ENCODE measurements at regions not wholly inside any gene's neighbourhood (a gene's known extent, or its start where the extent isn't known, plus 50 kb on each side); places are given as distances from the start of the nearest gene placed in this dataset.
"Not testable (repeated sequence)": the region's sequence is repeated elsewhere in the genome, so short reads cannot be mapped to it uniquely, and the experiment has no call there.

DNA sequence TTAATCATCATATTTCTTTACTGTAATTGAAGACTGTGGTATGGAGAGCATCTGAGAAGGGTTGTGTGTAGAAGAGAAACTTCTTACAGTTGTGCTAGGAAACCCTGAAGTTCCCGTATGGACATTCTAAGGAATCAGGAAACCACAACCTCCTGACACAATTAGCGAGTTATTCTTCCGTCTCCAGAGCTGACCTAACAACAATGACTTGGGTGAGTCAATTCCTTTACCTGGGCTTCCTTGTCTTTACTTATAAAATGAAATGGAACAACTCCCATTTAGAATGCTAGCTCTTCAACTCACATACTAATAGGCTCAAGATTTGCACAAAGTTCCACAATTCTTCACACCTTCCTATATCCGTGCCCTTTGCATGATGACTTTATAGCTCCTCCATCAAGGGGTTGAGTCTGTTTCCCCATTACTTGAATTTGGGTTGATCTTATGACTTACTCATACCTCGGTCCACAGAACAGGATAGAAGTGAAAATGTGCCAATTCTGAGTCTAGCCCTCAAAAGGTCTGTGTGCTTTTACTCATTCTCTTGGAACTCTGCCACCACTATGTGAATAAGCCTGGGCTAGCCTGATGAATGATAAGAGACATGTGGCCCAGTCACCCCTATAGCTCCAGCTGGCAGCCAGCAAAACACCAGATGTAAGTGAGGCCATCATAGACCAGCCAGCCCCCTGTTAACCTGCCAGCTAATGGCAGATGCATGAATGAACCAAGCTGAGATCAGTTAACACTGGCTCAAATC is 459.4 kb downstream of the ETNK1 start:
- DNase-seq (ENCODE audit: low spot score): no peak

DNA sequence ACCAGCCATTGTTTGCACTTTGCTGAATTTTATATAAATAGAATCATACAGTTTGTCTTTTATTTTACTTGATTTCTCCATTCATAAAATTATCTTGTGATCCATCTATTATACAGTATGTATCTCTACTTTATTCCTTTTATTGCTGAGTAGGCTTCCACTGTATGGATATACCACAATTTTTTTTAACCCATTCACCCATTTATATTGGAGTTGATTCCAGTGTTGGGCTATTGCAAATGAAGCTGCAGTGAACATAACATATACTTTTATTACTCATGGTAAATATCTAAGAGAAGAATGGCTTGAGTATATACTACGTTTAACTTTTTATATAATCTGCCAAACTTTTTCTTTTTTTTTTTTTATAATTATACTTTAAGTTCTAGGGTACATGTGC is 463.6 kb downstream of the ETNK1 start:
- DNase-seq (ENCODE audit: low spot score): no peak

GRCh38 chr12:23093488-23093887 is 468.5 kb downstream of the ETNK1 start:
- DNase-seq (ENCODE audit: low spot score): no peak

DNA sequence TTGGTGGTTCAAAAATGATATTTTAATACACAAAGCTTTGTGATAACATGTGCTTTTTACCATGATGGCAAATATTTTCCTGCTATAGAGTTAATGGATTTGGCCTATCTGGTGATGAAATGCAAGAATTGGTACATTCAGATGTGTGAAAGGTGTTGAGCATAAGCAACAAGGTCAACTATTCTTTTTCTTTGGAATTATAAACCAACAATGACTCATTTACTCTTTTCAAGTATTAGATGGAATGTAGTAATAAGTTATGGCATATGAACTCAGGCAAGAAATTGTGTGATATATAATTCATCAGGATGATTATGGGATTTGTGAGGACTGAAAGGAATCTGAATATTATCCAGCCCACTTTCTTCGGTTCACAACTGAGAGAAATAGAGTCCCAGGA is 471.4 kb downstream of the ETNK1 start:
- no peak for DNase-seq (ENCODE audit: low spot score)

DNA sequence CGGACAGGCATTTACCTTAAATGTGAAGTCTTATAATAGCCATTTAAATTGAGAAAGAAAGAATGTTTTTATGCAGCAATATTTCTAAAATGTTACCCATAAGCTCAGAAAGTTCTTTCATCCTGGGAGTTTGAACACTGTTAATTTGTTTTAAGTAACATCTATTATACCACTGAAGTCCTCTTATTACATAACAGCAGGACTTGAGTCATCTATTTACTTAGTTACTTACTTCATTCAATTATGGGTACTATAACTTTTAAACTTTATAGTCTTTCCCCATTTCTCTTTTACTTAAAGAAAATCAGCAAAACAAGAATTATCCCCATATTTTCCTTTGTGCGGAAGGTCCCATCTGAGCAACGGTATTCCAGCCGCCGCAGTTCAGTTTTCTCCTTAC is 473.1 kb downstream of the ETNK1 start:
- no peak for DNase-seq (ENCODE audit: low spot score)

GRCh38 chr12:23098517-23098916 is 473.5 kb downstream of the ETNK1 start:
- no peak for DNase-seq (ENCODE audit: low spot score)

DNA sequence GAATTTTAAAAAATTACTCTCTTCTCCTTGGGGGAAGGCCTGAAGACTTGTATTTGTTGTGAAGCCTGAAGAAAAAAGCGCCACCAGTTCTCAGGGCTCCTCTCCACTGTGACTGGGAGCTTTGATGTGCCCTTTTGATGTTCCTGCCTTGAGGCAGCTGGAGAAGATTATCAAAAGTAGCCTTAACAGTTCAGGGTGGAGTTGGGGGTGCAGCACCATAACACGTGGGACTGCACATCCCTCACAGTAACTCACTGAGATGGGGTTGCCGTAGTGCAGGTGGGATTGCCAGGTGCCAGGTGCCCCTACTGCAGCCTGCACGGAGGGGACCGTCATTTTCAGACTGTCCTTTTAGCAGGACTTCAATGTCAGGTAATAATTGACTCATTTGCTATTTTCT is 474.1 kb downstream of the ETNK1 start:
- no peak for DNase-seq (ENCODE audit: low spot score)

DNA sequence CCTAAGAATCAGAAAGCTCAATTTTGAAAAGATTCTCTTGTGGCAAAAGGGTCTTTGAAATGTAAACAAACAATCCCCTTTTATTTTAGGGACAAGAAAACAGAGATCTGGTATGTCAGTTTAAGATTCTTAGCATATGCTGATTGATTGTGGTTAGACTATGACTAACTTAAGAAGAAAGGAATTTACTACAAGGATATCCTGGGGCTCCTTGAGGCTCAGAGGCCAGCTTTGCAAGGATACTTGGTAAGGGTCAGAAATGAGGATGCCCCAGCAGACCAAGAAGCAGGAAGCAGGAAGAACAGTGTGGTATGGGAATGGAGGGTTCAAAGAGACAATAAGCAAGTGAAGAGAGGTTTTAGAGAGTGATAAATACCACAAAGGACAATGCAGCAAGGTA is 474.6 kb downstream of the ETNK1 start:
- no peak for DNase-seq (ENCODE audit: low spot score)

DNA sequence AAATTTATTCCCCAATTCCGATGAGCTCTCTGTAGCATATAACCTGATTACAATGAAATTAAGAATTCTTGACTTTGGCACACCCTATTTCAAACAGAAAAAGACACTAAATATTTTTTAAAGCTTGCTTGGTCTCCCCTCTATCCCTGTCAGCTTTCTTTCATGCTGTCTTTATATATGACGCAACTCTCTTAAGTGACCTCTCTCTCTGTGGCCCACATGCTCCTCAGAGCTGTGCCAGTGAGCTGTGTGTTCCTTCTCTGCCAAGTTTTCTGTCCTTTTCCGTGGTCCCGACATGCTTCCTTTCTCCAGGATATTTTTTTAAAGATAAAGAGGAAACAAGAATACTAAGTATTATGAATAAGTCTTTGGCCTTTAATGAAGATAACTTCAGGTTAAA is 484.0 kb downstream of the ETNK1 start:
- no peak for DNase-seq (ENCODE audit: low spot score)

DNA sequence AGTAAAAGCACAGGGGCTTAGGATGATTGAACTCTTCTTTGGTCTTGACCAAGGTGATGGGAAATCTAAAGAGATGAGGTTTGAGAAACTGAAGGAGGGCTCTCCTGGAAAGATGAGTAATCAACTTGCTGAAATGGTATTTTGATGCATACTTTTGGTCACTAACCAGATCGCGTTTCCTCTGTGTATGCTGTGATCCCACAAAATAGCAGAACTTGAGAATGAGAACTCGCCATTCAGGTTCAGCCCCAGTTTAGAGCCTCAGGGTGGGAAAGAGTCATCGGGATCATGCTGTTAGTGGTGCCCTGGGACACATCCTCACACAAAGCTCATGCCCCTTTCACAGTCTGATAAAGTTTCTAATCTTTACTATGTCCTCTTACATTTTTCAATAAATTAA is 488.8 kb downstream of the ETNK1 start:
- no peak for DNase-seq (ENCODE audit: low spot score)

GRCh38 chr12:23115984-23116383 is 491.0 kb downstream of the ETNK1 start:
- DNase-seq (ENCODE audit: low spot score): no peak

DNA sequence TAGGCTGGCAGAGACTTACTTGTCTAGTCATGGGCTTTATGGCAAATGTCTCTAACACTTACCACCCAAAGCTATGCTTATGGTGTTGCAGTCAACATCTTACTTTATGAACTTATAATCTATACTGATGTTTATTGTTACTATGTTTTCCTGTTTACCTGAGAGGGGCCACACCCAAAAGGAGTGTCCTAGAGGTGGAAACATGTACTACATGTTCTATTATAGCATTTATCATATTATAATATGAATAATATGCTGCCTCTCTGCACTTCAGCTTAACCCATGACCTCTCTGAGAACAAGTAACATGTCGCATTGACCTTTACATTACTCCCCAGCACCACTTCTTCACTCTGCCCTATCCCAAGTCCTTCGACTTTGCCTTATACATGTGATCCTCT is 501.8 kb downstream of the ETNK1 start:
- no peak for DNase-seq (ENCODE audit: low spot score)

DNA sequence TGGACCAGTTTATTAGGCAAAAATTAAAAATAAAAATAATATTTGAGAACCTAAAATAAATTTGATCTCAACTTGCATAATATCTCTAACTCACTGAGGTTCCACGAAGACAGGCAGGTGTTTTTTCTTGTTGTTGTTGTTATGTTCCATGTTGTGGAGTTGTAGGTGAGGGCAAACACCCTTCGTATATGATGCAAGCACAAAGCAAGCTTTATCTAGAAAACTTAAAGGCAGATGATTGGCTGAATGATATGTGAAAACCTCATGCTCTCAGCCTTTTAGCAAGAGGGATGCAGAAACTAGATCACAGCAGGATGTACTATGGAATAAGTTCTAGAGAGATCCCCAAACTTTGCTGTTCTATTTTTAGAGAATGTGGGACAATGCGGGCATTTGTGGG is 502.7 kb downstream of the ETNK1 start:
- no peak for DNase-seq (ENCODE audit: low spot score)

GRCh38 chr12:23128462-23128861 is 503.5 kb downstream of the ETNK1 start:
- DNase-seq (ENCODE audit: low spot score): no peak

DNA sequence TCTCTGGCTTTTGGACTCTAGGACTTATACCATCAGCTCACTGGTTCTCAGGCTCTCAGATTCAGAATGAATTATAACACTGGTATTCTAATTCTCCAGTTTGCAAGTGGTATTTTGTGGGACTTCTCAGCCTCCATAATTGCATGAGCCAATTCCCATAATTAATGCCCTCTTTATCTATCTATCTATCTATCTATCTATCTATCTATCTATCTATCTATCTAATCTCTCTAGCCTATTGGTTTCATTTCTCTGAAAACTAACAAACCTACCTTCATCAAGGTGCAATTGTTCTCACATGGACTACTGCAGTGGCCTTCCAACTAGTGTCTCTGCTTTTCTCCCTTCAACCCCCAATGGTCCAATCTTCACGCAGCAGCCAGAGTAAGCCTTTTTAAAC is 507.4 kb downstream of the ETNK1 start:
- DNase-seq (ENCODE audit: low spot score): no peak

GRCh38 chr12:23133471-23133870 is 508.5 kb downstream of the ETNK1 start:
- no peak for DNase-seq (ENCODE audit: low spot score)

DNA sequence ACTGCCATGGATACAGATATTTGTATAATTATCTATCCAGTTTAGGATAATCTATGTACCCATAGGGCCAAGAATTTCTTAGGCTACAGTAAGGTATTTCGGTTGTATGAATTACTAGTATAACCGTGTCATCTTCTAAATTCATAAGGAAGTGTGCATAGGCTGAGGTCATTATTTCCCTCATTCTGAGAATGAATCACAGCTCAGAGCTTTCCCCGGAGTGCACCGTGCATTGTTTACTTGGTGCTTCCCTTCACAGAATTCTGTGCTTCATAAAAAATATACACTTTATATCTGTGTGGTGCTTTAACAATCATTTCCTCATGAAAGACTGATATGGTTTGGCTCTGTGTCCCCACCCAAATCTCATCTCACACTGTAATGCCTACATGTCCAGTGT is 514.1 kb downstream of the ETNK1 start:
- no peak for DNase-seq (ENCODE audit: low spot score)

- DNase-seq (ENCODE audit: low spot score): no peak
Observed at GRCh38 chr12:23140710-23141109, 515.7 kb downstream of the ETNK1 start.

GRCh38 chr12:23141335-23141734 is 516.4 kb downstream of the ETNK1 start:
- DNase-seq (ENCODE audit: low spot score): no peak

- not testable (repeated sequence) for DNase-seq (ENCODE audit: low spot score)
Observed at GRCh38 chr12:23146070-23146469, 521.1 kb downstream of the ETNK1 start.

DNA sequence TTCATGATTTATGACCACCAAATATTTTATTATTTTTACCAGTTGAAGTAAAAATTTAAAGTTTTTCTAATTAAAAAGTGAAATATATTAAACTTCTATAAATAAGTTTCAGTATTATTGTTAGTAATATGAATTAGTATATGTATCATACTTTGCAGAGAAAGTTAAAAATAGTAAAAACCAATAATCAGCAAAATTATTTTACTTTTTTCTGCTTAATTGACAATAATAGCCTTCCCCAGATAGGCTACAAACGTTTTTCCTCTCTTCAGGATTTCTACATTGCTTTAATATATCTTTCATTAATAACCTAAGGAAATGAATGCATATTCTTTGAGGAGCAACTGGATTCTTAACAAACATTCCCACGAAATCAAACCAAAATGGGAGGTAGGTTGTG is 543.5 kb downstream of the ETNK1 start:
- DNase-seq (ENCODE audit: low spot score): no peak

- DNase-seq (ENCODE audit: low spot score): no peak
Observed at GRCh38 chr12:23169012-23169695, 544.2 kb downstream of the ETNK1 start.

DNA sequence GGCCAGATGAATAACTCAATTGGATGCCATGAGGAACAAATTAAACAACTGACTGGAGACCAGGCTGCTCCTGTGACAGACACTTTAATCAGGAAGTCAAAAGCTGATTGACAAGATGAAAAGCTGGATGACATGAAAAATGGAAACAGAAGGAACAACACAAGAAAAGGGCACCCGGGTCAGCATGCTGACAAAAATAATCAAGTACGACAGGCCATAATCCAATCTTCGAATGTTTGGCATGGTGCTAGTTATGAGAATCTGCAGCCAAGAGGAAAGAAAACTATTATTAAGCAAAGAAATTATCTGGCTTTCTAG is 544.7 kb downstream of the ETNK1 start:
- no peak for DNase-seq (ENCODE audit: low spot score)

DNA sequence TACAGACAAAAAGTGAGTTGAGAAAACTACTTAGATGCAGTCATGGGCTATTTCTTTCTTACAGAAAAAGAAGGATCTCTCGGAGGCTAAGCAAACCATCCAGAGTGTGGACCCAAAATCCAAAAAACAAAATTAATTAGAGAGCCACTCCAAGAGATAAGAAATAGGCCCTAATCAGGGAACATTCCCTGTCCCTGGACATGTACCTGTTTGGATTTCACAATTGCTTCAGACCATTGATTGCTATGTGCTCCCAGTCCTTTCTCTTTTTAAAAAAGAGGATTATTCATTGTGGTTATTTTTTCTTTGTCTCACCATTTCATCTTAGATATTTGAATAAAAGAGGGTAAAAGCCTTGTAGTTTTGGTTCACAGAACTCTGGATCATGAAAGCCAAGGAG is 549.9 kb downstream of the ETNK1 start:
- no peak for DNase-seq (ENCODE audit: low spot score)

Data from HuH-7 (cell line).